H1 (cell line): ENCODE measurements at regions not wholly inside any gene's neighbourhood (a gene's known extent, or its start where the extent isn't known, plus 50 kb on each side); places are given as distances from the start of the nearest gene placed in this dataset.

Experiments used
- CEBPB ChIP-seq: IDR thresholded peaks from 2 replicates; pipeline ENCODE4 v1.6.1; 2012; ENCODE audit warnings: low read depth, low read length
- CREB1 ChIP-seq: IDR thresholded peaks from 2 replicates; pipeline ENCODE4 v1.6.1; 2012; ENCODE audit warnings: inconsistent platforms
- E2F6 ChIP-seq: IDR thresholded peaks from 2 replicates; pipeline ENCODE4 v1.6.1; 2012; ENCODE audit warnings: inconsistent platforms
- EP300 ChIP-seq, 2 experiments: IDR thresholded peaks; 1 replicate in 1 of 2; 2 replicates in 1 of 2; pipeline ENCODE4 v1.6.1; 2011 to 2012; ENCODE audit warnings: low read depth in 2 of 2, low read length in 2 of 2, mild to moderate bottlenecking in 2 of 2, borderline replicate concordance in 1 of 2, inconsistent platforms in 1 of 2, moderate library complexity in 1 of 2
- PHF8 ChIP-seq: fragments of 200-600 bp; sonication (generic); conservative IDR thresholded peaks from 2 replicates; pipeline ENCODE4 v1.7.1; 2012; ENCODE audit warnings: low read depth, mild to moderate bottlenecking, inconsistent platforms, low read length, moderate library complexity
- SP2 ChIP-seq: IDR thresholded peaks from 2 replicates; pipeline ENCODE4 v1.6.1; 2012; ENCODE audit warnings: mild to moderate bottlenecking, low read length, inconsistent platforms

DNA sequence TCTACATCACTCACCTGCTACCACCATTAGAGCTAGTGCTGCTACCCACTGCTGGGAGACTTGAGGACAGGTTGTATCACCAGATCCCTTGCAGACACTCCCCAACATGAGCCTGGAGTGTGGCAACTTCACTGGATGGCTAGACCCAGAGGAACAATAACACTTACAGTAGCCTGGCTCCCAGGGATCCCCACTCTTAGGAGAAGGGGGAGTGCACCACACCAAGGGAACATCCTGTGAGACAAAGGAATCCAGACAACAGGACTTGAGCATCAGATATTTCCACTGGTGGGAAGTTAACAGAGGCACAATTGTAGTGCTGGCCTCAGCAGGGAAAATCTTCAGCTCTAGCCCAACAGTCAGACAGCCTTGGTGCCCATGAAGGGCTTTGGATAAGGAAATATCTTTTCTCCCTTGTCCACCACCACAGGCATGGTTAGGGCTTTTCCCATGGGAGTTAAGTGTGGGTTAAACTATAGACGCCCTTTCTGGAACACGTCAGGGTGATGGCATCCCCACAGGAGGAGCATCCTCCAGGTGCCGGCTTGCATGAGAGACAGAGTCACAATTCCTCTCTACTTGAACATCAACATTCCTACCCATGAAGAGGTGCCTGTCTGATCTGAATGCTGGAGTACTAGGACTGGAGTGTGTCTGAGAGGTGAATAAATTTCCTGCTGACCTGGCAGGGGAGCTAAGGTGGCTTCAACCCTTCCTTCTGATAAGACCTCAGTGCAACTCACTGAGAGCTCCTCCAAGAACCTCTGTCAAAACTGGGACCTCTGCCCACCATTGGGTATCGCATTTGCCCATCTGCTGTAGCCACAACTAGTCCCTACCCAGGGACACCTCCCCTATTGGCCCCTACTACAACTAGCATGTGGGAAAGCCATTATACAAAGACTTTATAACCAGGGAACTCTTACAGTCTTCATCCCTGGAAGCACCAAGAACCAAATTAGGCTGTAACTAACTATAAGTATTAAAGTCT is 55.4 kb upstream of the SIRPG start (continued):
- TF ChIP-seq E2F6, result no peak
- no peak for TF ChIP-seq CEBPB
- no peak for TF ChIP-seq PHF8
- TF ChIP-seq EP300 (IDR thresholded peaks at IDR 0.05; ENCODE audit: borderline replicate concordance in 1 of 2, low read depth in 2 of 2, low read length in 2 of 2), result no peak
- TF ChIP-seq SP2, result no peak
- no peak for TF ChIP-seq CREB1
